Endothelial cell (in vitro differentiated cells): ENCODE measurements at regions not wholly inside any gene's neighbourhood (a gene's known extent, or its start where the extent isn't known, plus 50 kb on each side); places are given as distances from the start of the nearest gene placed in this dataset.
"Not testable (repeated sequence)": the region's sequence is repeated elsewhere in the genome, so short reads cannot be mapped to it uniquely, and the experiment has no call there.

Experiments used
- DNase-seq: peaks from one replicate; pipeline ENCODE4 v3.0.0; 2021; ENCODE audit warnings: low spot score
- H3K27ac Mint-ChIP-seq: one replicate; pipeline ENCODE4 v1.8.0; 2021; ENCODE audit warnings: mixed read lengths, inconsistent platforms; ENCODE audit not compliant: unreplicated experiment
- H3K27me3 Mint-ChIP-seq: one replicate; pipeline ENCODE4 v1.8.0; 2021; ENCODE audit warnings: mild to moderate bottlenecking, moderate library complexity, mixed read lengths, inconsistent platforms; ENCODE audit not compliant: unreplicated experiment
- H3K36me3 Mint-ChIP-seq: one replicate; pipeline ENCODE4 v1.8.0; 2021; ENCODE audit warnings: mild to moderate bottlenecking, low read depth, mixed read lengths, inconsistent platforms; ENCODE audit not compliant: unreplicated experiment
- H3K4me1 Mint-ChIP-seq: one replicate; pipeline ENCODE4 v1.8.0; 2021; ENCODE audit warnings: mild to moderate bottlenecking, mixed read lengths, inconsistent platforms; ENCODE audit not compliant: unreplicated experiment
- H3K4me3 Mint-ChIP-seq: one replicate; pipeline ENCODE4 v1.8.0; 2021; ENCODE audit warnings: mild to moderate bottlenecking, mixed read lengths, inconsistent platforms; ENCODE audit not compliant: unreplicated experiment
- H3K9me3 Mint-ChIP-seq: one replicate; pipeline ENCODE4 v1.8.0; 2021; ENCODE audit warnings: mixed read lengths, inconsistent platforms; ENCODE audit not compliant: unreplicated experiment
- TF ChIP-seq, protein P1 (sequence below): fragments of 200-600 bp; sonication (generic); IDR thresholded peaks from one replicate; pipeline ENCODE4 v1.5.0; 2021; ENCODE audit warnings: antibody characterized with exemption; ENCODE audit not compliant: unreplicated experiment

DNA sequence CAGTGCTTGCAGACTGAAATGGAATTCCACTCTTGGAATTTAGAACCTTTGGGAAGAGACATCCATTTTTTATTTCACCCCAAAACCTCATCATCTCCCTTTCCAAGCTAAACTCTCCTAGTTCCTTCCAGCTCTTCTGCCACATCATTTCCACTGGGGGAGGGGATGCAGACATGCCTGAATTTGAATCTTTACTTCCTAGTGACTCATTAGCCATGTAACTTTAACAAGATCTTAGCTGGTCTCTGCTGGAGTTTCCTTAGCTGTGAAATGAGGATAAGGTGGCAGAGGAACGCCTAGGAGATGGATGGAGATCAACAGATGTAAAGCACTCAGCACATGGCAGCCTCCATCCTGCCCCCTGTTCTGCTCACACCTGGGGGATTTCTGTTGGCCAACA lies 266.8 kb downstream of the EN1 start:
- H3K27ac Mint-ChIP-seq = no peak overlapping the region

DNA sequence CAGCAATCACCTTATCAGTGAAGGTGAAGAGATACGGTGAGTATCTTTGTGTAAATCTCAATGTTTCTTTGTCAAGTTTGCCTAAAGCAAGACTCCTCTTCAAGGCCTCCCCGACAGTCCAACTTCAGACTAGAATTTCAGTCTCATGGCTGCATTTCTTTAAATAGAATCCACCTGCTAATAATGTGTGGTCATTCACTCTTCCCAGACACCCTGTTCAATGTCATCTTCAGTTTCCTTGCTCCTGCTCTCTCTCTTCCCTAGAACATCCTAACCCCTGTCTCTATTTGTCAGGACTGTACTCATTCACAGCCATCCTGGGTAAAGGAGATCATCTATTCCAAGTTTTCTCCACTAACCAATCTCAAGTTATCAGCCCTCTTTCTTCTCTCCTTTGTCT lies 267.3 kb downstream of the EN1 start:
- Mint-ChIP-seq H3K27ac (no peak overlapping the region), H3K4me3 (no peak overlapping the region), H3K4me1 (no peaks in the 10 kb centered on the region), H3K9me3 (no peaks in the 10 kb centered on the region), H3K36me3 (no peaks in the 10 kb centered on the region), H3K27me3 (peaks cover 3% of the 10 kb centered on the region)
- TF ChIP-seq, protein P1, sequence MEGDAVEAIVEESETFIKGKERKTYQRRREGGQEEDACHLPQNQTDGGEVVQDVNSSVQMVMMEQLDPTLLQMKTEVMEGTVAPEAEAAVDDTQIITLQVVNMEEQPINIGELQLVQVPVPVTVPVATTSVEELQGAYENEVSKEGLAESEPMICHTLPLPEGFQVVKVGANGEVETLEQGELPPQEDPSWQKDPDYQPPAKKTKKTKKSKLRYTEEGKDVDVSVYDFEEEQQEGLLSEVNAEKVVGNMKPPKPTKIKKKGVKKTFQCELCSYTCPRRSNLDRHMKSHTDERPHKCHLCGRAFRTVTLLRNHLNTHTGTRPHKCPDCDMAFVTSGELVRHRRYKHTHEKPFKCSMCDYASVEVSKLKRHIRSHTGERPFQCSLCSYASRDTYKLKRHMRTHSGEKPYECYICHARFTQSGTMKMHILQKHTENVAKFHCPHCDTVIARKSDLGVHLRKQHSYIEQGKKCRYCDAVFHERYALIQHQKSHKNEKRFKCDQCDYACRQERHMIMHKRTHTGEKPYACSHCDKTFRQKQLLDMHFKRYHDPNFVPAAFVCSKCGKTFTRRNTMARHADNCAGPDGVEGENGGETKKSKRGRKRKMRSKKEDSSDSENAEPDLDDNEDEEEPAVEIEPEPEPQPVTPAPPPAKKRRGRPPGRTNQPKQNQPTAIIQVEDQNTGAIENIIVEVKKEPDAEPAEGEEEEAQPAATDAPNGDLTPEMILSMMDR = no peak
- DNase-seq = no peak

More for the DNA sequence above, 266.8 kb downstream of the EN1 start:
- Mint-ChIP-seq H3K36me3 (no peaks in the 10 kb centered on the region), H3K27me3 (peaks cover 3% of the 10 kb centered on the region), H3K4me3 (no peak overlapping the region), H3K9me3 (no peaks in the 10 kb centered on the region), H3K4me1 (no peaks in the 10 kb centered on the region)
- TF ChIP-seq, protein P1 = no peak
- no peak for DNase-seq

DNA sequence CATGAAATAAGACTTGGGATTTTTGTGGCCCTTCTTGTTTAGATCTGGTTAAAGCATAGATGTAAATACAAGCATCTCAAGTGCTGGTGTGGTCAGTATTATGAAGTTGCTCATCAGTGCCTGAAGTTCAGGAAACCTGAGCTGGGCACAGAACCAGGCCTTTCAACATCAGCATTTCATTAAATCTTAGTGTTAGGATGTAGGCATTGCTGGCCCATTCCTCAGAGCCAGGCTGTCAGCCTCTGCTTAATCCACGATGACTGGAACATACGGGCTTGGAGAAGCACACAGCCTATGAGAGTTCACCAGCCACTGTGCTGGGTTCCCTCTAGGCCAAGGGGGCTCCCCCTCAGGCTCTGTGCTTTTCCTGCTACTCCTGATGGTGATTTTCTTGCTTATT lies 270.2 kb downstream of the EN1 start:
- H3K27me3 Mint-ChIP-seq = peaks cover 2% of the 10 kb centered on the region
- TF ChIP-seq, protein P1 = no peak
- H3K9me3 Mint-ChIP-seq = no peaks in the 10 kb centered on the region
- no peak overlapping the region for H3K27ac Mint-ChIP-seq
- H3K36me3 Mint-ChIP-seq = no peaks in the 10 kb centered on the region
- no peak overlapping the region for H3K4me3 Mint-ChIP-seq
- DNase-seq = no peak
- no peaks in the 10 kb centered on the region for H3K4me1 Mint-ChIP-seq

DNA sequence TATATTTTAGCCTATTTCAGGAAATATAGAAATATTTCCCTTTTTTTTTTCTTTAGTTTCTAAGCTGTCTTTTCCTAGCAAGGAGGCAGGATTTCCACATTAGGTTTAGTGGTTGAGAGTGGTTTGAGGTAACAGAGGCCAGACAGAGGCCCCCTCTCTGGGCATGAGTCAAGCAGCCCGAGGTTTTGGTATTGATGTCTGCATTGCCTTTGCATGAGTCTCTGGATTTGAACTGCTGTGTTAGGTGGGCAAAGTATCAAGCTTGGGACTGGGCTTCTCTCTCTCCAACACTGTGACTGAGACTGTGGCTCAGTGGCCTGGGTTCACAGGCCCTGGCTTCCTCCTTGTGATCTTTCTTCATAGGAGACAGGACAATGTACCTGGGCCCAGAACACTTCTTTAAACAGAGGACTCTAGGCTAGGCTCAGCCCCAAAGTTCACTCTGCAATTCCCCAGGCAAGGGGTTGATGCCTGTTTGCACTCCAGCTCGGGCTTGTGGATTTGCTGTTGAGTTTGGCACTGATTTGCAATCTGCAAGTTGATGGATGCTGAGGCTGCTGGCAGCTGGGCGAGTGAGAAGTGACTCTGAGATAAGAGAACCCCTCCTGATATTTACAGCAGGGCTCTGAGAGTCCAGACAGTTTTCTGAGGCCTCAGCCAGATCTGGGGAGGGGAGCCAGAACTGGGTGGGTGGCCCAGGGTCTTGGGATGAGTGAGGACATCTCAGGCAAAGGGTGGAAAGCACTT lies 271.2 kb downstream of the EN1 start:
- Mint-ChIP-seq H3K27me3 (peaks cover 2% of the 10 kb centered on the region), H3K36me3 (no peaks in the 10 kb centered on the region), H3K4me1 (no peaks in the 10 kb centered on the region), H3K27ac (no peak overlapping the region), H3K9me3 (no peaks in the 10 kb centered on the region), H3K4me3 (no peak overlapping the region)
- TF ChIP-seq, protein P1 = no peak
- DNase-seq = no peak

DNA sequence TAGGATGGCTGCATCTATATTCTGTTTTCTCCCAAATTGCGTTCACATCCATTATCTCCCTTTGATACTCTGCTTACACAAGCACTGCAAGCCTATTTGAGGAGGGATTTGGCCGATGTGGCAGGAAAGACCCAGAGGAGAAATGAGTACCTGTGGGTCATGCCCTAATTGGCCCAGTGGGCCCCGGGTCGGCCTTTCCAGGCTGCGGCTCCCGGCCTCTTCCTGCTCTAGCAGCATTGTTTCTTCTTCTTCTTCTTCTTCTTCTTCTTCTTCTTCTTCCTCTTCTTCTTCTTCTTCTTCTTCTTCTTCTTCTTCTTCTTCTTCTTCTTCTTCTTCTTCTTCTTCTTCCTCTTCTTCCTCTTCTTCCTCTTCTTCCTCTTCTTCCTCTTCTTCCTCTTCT lies 275.1 kb downstream of the EN1 start:
- H3K9me3 Mint-ChIP-seq, H3K4me3 Mint-ChIP-seq: not testable (repeated sequence)

More for the DNA sequence above, 275.1 kb downstream of the EN1 start:
- H3K27me3 Mint-ChIP-seq, DNase-seq, H3K4me1 Mint-ChIP-seq, H3K27ac Mint-ChIP-seq, H3K36me3 Mint-ChIP-seq: not testable (repeated sequence)
